Calu3 (cell line): ENCODE measurements at regions not wholly inside any gene's neighbourhood (a gene's known extent, or its start where the extent isn't known, plus 50 kb on each side); places are given as distances from the start of the nearest gene placed in this dataset.

Experiments used
- BruUV-seq: library from RNA; stranded (reverse); fragments of 400-500 nt; replicated peaks from 2 replicates; lab custom pipeline; 2021; lab: Mats Ljungman, UMichigan
- CTCF ChIA-PET: fragments of 300-600 bp; sonication (Branson Sonifier 250); formaldehyde crosslinking; loops from one replicate; lab custom pipeline; 2022; ENCODE audit warnings: antibody characterized with exemption; lab: Charles Lee
- DNase-seq: peaks from one replicate; pipeline ENCODE4 v3.0.0; 2022
- H3K27ac Mint-ChIP-seq: one replicate; pipeline ENCODE4 v1.8.0; 2022; ENCODE audit warnings: mixed read lengths; ENCODE audit not compliant: unreplicated experiment
- H3K27me3 Mint-ChIP-seq: one replicate; pipeline ENCODE4 v1.8.0; 2022; ENCODE audit warnings: mixed read lengths; ENCODE audit not compliant: unreplicated experiment
- H3K36me3 Mint-ChIP-seq: one replicate; pipeline ENCODE4 v1.8.0; 2022; ENCODE audit warnings: mild to moderate bottlenecking, moderate library complexity, mixed read lengths; ENCODE audit not compliant: insufficient read depth, unreplicated experiment
- H3K4me1 Mint-ChIP-seq: one replicate; pipeline ENCODE4 v1.8.0; 2022; ENCODE audit warnings: mild to moderate bottlenecking, low read depth, mixed read lengths; ENCODE audit not compliant: unreplicated experiment
- H3K4me3 Mint-ChIP-seq: one replicate; pipeline ENCODE4 v1.8.0; 2022; ENCODE audit warnings: mild to moderate bottlenecking, low read depth, moderate library complexity, mixed read lengths; ENCODE audit not compliant: unreplicated experiment
- H3K9me3 Mint-ChIP-seq: one replicate; pipeline ENCODE4 v1.8.0; 2022; ENCODE audit warnings: low read depth, mixed read lengths; ENCODE audit not compliant: unreplicated experiment
- intact Hi-C: fragments of 100-400 bp; cut with micrococcal nuclease; formaldehyde crosslinking; loops from one replicate; pipeline ENCODE4 v1.10.0; 2022; ENCODE audit not compliant: unreplicated experiment
- TF ChIP-seq, protein P1 (sequence below): fragments of 200-600 bp; IDR thresholded peaks from one replicate; pipeline ENCODE4 v1.8.0; 2022; ENCODE audit warnings: antibody characterized with exemption; ENCODE audit not compliant: unreplicated experiment

DNA sequence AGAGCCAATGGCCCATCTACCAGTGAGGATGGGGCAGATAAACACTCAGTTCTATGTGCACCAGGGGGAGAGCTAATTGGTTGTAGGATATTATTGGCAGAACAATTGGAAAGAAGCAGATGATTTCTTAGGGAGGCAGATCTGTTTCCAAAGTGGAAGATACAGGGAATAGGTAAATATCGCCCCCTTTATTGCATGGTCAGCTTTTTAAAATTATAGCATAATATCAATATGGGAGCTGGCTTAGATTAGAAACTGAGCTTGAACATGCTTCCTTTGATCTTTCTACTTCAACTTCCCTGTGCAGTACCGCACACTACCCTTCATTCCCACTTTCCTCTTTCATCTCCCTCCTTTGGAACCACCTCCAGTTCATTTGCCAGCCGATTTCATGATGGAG lies 64.0 kb upstream of the PLXNA2 start:
- TF ChIP-seq, protein P1, sequence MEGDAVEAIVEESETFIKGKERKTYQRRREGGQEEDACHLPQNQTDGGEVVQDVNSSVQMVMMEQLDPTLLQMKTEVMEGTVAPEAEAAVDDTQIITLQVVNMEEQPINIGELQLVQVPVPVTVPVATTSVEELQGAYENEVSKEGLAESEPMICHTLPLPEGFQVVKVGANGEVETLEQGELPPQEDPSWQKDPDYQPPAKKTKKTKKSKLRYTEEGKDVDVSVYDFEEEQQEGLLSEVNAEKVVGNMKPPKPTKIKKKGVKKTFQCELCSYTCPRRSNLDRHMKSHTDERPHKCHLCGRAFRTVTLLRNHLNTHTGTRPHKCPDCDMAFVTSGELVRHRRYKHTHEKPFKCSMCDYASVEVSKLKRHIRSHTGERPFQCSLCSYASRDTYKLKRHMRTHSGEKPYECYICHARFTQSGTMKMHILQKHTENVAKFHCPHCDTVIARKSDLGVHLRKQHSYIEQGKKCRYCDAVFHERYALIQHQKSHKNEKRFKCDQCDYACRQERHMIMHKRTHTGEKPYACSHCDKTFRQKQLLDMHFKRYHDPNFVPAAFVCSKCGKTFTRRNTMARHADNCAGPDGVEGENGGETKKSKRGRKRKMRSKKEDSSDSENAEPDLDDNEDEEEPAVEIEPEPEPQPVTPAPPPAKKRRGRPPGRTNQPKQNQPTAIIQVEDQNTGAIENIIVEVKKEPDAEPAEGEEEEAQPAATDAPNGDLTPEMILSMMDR = no peak
- CTCF ChIA-PET = no interaction called here
- Mint-ChIP-seq H3K36me3 (no peaks in the 10 kb centered on the region), H3K4me1 (no peaks in the 10 kb centered on the region), H3K27ac (no peak overlapping the region), H3K4me3 (no peak overlapping the region), H3K27me3 (peaks cover 74% of the 10 kb centered on the region), H3K9me3 (no peaks in the 10 kb centered on the region)
- BruUV-seq = no TSS peak
- intact Hi-C loops = no loop called here
- DNase-seq = no peak

DNA sequence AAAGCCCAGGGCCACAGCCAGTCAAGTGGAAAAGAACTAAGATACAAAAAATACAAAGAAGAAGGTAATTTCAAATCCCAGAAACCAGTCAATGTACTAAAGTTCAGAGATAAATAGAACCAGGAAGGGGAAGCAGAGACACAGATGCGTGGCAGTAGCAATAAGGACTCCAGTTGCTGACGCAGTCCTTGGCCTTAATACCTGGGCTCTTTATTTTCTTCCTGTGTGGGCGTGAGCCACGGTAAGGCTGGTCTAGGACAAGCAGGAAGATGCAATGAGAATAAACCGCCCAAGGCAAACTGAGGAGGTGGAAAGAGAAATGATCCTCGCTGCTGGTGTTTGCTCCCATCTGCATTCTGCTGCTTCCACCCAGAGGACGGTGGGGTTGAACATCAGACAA lies 65.6 kb upstream of the PLXNA2 start:
- TF ChIP-seq, protein P1 = no peak
- Mint-ChIP-seq H3K36me3 (no peaks in the 10 kb centered on the region), H3K4me3 (no peak overlapping the region), H3K4me1 (no peaks in the 10 kb centered on the region), H3K9me3 (no peaks in the 10 kb centered on the region), H3K27me3 (peaks cover 76% of the 10 kb centered on the region), H3K27ac (no peak overlapping the region)
- BruUV-seq = no TSS peak
- no peak for DNase-seq
- CTCF ChIA-PET = no interaction called here
- intact Hi-C loops = no loop called here

DNA sequence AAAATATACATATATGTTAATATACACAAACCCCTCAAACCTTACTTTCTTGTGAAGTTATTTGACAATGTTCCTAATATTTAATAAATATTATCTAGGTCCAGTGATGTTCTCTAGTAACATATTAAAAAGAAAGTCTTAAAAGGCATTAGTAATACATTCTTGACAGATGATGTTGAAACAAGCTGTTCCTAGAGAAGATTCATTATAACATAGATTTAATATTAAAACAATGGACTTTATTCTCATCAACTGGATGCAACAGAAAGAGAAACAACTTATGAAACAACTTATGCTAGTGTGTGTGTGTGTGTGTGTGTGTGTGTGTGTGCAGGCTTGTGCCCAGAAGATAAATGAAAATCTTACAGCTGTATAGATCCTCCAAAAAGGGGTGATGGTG lies 68.5 kb upstream of the PLXNA2 start:
- CTCF ChIA-PET = no interaction called here
- no peak overlapping the region for H3K27ac Mint-ChIP-seq
- no peak for DNase-seq

DNA sequence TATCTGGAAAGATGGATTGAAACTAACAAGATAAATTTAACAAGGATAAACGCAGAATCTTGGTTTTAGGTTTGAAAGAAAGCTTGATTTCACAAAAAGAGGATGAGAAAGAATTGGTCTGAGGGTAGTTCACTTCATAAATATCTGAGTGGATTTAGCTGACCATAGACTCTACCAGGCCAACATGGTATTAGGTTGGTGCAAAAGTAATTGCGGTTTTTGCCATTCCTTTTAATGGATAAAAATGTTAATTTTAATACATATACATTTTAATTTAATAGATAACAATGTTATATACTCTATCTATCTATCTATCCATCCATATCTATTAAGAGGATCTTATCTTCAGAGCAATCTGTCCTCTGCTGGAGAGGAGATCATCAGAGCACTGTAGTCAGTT lies 70.2 kb upstream of the PLXNA2 start:
- no peaks in the 10 kb centered on the region for H3K4me1 Mint-ChIP-seq
- H3K36me3 Mint-ChIP-seq = no peaks in the 10 kb centered on the region
- peaks cover 96% of the 10 kb centered on the region for H3K27me3 Mint-ChIP-seq
- BruUV-seq = no TSS peak
- CTCF ChIA-PET = no interaction called here
- TF ChIP-seq, protein P1 = no peak
- DNase-seq = no peak
- intact Hi-C loops = no loop called here
- H3K27ac Mint-ChIP-seq = no peak overlapping the region
- H3K9me3 Mint-ChIP-seq = no peaks in the 10 kb centered on the region
- no peak overlapping the region for H3K4me3 Mint-ChIP-seq

More for the DNA sequence above, 68.5 kb upstream of the PLXNA2 start:
- H3K36me3 Mint-ChIP-seq = no peaks in the 10 kb centered on the region
- BruUV-seq = no TSS peak
- TF ChIP-seq, protein P1 = no peak
- peaks cover 90% of the 10 kb centered on the region for H3K27me3 Mint-ChIP-seq
- intact Hi-C loops = no loop called here
- no peak overlapping the region for H3K4me3 Mint-ChIP-seq
- no peaks in the 10 kb centered on the region for H3K9me3 Mint-ChIP-seq
- no peaks in the 10 kb centered on the region for H3K4me1 Mint-ChIP-seq
